GM18520 (cell line): ENCODE measurements at regions not wholly inside any gene's neighbourhood (a gene's known extent, or its start where the extent isn't known, plus 50 kb on each side); places are given as distances from the start of the nearest gene placed in this dataset.
"Not testable (repeated sequence)": the region's sequence is repeated elsewhere in the genome, so short reads cannot be mapped to it uniquely, and the experiment has no call there.

Experiments
- ATAC-seq: cut with Tn5 transposase; IDR thresholded peaks from one replicate; pipeline ENCODE4 v1.9.1; 2021; ENCODE audit not compliant: unreplicated experiment

GRCh38 chr7:113784316-113784715 is 134.5 kb downstream of the PPP1R3A start:
- no peak for ATAC-seq

- no peak for ATAC-seq
Measured at GRCh38 chr7:113783403-113783802, 135.4 kb downstream of the PPP1R3A start.

GRCh38 chr7:113775804-113776203 is 143.0 kb downstream of the PPP1R3A start:
- ATAC-seq: no peak

- no peak for ATAC-seq
Measured at GRCh38 chr7:113775401-113775800, 143.4 kb downstream of the PPP1R3A start.

- peak; percentile 87 for ATAC-seq
Measured at GRCh38 chr7:113774182-113774807, 144.5 kb downstream of the PPP1R3A start.

GRCh38 chr7:113770146-113770738 is 148.6 kb downstream of the PPP1R3A start:
- no peak for ATAC-seq

GRCh38 chr7:113768387-113768786 is 150.4 kb downstream of the PPP1R3A start:
- ATAC-seq: no peak

GRCh38 chr7:113764401-113765035 is 154.3 kb downstream of the PPP1R3A start:
- no peak for ATAC-seq

GRCh38 chr7:113763226-113763625 is 155.6 kb downstream of the PPP1R3A start:
- no peak for ATAC-seq

GRCh38 chr7:113756250-113756649 is 162.6 kb downstream of the PPP1R3A start:
- ATAC-seq: no peak

GRCh38 chr7:113752689-113753088 is 166.1 kb downstream of the PPP1R3A start:
- no peak for ATAC-seq

GRCh38 chr7:113752289-113752688 is 166.5 kb downstream of the PPP1R3A start:
- ATAC-seq: no peak

GRCh38 chr7:113751547-113751946 is 167.3 kb downstream of the PPP1R3A start:
- no peak for ATAC-seq

GRCh38 chr7:113748385-113748784 is 170.4 kb downstream of the PPP1R3A start:
- not testable (repeated sequence) for ATAC-seq

- ATAC-seq: not testable (repeated sequence)
Measured at GRCh38 chr7:113742946-113743431, 175.8 kb downstream of the PPP1R3A start.

GRCh38 chr7:113742377-113742776 is 176.4 kb downstream of the PPP1R3A start:
- ATAC-seq: no peak

GRCh38 chr7:113731571-113731970 is 187.2 kb downstream of the PPP1R3A start:
- no peak for ATAC-seq

GRCh38 chr7:113730309-113730955 is 188.4 kb downstream of the PPP1R3A start:
- no peak for ATAC-seq

GRCh38 chr7:113727486-113727885 is 191.3 kb downstream of the PPP1R3A start:
- ATAC-seq: no peak

- ATAC-seq: no peak
Measured at GRCh38 chr7:113722006-113722405, 196.8 kb downstream of the PPP1R3A start.

- no peak for ATAC-seq
Measured at GRCh38 chr7:113717739-113718138, 201.1 kb downstream of the PPP1R3A start.
